ENCODE measurements at regions not wholly inside any gene's neighbourhood (a gene's known extent, or its start where the extent isn't known, plus 50 kb on each side); places are given as distances from the start of the nearest gene placed in this dataset.
A peak's percentile ranks its signal among the peaks of the same experiment; 100 is the strongest.
"Not testable (repeated sequence)": the region's sequence is repeated elsewhere in the genome, so short reads cannot be mapped to it uniquely, and the experiment has no call there.

GRCh38 chr10:8310930-8311329 is 256.4 kb downstream of the GATA3 start:
- no peak for DNase-seq (ENCODE audit: low read depth)

DNA sequence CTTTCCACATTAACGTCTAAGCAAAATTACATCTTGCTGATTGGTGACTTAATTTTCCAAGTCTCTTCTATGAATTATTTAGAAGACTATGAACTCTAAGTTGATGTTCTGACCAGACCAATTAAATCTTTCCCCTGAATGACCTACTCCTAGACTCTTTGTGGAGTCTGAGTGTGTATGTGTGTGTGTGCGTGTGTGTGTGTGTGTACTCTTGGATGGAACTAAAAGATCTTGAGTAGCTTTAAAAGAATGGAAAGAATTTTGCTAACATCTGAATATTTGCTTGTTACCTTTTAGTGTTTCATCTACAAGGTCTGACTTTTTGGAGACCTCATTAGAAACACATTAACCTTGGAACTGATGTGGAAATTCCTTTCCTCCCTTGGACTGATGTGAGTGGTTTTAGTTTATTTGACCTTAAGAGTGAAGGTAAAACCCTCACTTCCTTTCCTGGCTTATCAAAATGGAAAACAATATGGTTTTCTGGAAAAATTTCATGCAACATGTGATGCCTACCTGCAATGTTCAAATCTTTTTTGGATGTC is 257.1 kb downstream of the GATA3 start:
- DNase-seq (ENCODE audit: low read depth) = no peak

DNA sequence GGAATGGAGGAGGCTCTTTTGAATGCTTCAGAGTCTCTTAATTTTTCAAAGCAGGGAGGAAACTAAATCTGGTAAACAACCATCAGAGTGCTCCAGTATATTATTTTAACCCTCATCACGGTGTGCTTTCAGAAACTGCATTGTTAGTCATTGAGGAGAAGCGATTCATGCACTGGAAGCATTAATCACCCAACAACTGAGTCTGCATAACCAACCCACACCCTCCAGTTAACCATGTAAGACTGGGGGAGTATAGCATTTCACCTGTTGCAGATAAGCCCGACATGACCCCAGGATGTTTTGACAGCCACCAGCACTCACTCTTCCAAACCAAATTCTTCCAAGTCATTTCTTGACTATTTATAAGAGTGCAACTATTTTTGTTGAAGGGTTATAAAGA is 257.6 kb downstream of the GATA3 start:
- DNase-seq (ENCODE audit: low read depth) = no peak

- DNase-seq (ENCODE audit: low read depth) = no peak
These were observed 258.3 kb downstream of the GATA3 start for GRCh38 chr10:8312781-8313180.

GRCh38 chr10:8314486-8314885 is 260.0 kb downstream of the GATA3 start:
- no peak for DNase-seq (ENCODE audit: low read depth)

GRCh38 chr10:8315619-8316021 is 261.1 kb downstream of the GATA3 start:
- DNase-seq (ENCODE audit: low read depth) = no peak

- no peak for DNase-seq (ENCODE audit: low read depth)
These were observed 261.8 kb downstream of the GATA3 start for GRCh38 chr10:8316284-8316683.

GRCh38 chr10:8318429-8318828 is 263.9 kb downstream of the GATA3 start:
- not testable (repeated sequence) for DNase-seq (ENCODE audit: low read depth)

- DNase-seq (ENCODE audit: low read depth) = no peak
These were observed 264.5 kb downstream of the GATA3 start for GRCh38 chr10:8318956-8319355.

- DNase-seq (ENCODE audit: low read depth) = no peak
These were observed 265.2 kb downstream of the GATA3 start for GRCh38 chr10:8319704-8320103.

DNA sequence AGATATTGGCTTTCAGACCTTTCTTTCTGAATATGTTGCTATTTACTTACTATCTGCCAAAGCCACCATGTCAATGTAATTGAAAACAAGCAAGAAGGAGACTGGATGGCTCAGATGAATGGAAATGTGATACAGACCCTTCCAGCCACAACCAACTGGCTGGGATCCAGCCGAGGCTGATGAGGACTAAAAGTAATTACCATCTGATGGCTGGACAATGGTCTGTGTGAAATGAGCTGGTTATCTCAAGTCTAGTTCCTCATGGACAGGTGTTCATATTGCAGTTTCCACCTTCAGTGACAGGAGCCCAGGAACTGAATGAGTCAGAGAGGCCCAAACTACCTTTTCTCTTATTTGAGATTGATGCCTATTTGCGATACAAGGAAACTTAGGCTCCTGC is 267.5 kb downstream of the GATA3 start:
- no peak for DNase-seq (ENCODE audit: low read depth)

GRCh38 chr10:8323428-8324054 is 269.1 kb downstream of the GATA3 start:
- DNase-seq (ENCODE audit: low read depth) = no peak

- no peak for DNase-seq (ENCODE audit: low read depth)
These were observed 270.8 kb downstream of the GATA3 start for GRCh38 chr10:8325024-8325980.

DNA sequence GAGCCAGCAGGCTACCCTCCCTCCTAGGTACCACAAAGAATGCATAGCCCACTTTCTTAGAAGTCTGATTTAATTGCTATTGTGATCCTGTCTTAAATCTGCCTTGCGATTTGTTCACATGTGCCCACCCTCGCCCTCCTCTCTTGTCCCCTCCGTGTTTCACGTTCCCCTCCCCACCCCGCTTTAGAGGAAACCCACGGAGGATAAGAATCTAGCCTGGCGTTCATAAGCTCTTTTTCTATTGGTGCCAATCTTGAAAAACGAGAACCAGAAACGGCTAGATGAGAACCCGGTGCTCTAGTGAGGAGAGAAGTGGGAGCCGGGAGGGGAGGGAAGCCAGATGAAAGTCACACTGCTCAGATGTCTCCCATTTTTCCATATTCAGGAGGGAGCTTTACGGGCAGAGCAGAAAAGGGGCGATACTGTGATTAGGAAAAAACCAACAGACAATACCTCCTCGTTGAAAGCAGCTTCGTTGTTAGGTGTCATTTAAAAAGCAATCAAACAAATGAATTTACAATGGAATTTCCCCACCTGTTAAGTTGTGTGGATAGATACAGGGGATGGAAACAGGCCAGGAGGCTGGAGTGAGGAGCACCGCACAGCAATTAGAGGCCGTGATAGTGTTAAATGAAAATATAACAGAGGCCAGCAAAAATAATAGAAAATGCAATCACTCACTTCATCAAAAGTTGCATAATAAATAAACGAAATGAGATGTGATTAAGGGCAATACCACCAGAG is 272.1 kb downstream of the GATA3 start:
- no peak for DNase-seq (ENCODE audit: low read depth)

DNA sequence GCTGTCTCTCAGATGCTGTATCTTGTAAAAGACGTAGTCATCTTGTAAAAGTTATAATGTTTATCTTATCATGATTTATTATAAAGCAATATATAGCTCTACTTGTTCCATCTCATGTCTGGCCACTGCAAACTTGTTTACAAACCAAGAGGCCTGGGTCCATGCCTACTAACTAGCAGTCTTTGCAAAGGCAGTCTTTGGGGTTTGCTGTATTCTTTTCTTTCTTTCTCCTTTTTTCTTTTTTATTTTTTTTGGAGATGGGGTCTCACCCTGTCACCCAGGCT is 272.6 kb downstream of the GATA3 start:
- DNase-seq (ENCODE audit: low read depth) = no peak

DNA sequence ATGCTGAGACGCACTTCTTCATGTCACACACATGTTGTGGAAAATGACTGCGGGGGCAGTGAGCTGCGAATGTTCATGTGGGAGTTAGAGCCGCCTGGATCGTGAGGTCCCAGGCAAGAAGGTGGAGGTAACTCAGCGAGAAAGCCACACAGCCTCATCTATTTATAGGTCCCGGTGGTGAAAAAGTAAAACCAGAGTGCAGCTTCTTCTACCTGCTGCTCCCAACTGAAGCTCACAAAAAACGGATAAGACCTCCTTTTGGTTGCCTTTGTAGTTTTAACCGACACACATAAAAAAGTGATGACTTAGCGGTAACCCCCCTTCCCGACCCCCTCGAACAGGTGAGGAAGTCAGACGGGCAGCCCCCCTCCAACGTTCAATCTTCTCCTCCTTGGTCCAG is 276.9 kb downstream of the GATA3 start:
- no peak for DNase-seq (ENCODE audit: low read depth)

GRCh38 chr10:8331896-8332729 is 277.6 kb downstream of the GATA3 start:
- peak; percentile 42 for DNase-seq (ENCODE audit: low read depth)

GRCh38 chr10:8332730-8333111 is 278.2 kb downstream of the GATA3 start:
- DNase-seq (ENCODE audit: low read depth) = no peak

GRCh38 chr10:8334631-8335030 is 280.1 kb downstream of the GATA3 start:
- no peak for DNase-seq (ENCODE audit: low read depth)

GRCh38 chr10:8336629-8337331 is 282.3 kb downstream of the GATA3 start:
- no peak for DNase-seq (ENCODE audit: low read depth)

DNA sequence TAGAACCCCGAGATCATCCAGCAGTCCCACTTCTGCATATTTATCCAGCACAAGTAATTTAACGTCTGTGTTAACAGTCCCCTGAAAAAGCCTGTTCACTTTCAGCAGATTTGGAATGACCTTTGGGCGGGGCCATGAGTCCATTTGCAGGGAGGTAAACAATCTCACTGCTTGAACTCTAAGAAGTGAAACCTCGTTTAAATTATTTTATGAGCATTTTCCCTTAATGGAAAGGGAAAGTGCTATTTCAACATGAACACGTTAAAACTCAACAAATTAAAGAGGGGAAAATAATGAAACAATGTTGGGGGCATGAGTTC is 282.8 kb downstream of the GATA3 start:
- DNase-seq (ENCODE audit: low read depth) = no peak
